ENCODE measurements at regions not wholly inside any gene's neighbourhood (a gene's known extent, or its start where the extent isn't known, plus 50 kb on each side); places are given as distances from the start of the nearest gene placed in this dataset.
A peak's percentile ranks its signal among the peaks of the same experiment; 100 is the strongest.
"Not testable (repeated sequence)": the region's sequence is repeated elsewhere in the genome, so short reads cannot be mapped to it uniquely, and the experiment has no call there.

DNA sequence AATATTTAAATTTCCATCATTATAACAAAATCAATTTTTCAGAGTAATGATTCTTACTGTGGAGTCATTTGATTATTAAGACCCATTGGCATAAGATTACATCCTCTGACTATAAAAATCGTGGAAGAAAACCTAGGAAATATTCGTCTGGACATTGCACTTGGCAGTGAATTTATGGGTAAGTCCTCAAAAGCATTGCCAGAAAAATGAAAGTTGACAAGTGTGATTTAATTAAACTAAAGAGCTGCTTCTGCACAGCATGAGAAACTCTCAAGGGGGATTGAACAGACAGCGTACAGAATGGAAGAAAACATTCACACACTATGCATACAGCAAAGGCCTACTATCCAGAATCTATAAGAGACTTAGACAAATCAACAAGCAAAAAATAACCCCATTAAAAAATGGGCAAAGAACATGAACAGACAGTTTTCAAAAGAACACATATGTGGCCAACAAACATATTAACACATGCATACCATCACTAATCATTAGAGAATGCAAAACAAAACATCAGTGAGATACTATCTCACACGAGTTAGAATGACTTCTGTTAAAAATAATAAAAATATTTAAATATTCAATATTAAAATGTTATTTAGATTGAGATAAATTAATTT lies 111.4 kb downstream of the CCDC74A start:
- not testable (repeated sequence) for DNase-seq (ENCODE audit: low spot score)

- DNase-seq (ENCODE audit: low spot score), result peak; percentile 23
Measured at GRCh38 chr2:131641414-131642206, 113.9 kb downstream of the CCDC74A start.

- not testable (repeated sequence) for DNase-seq (ENCODE audit: low spot score)
Measured at GRCh38 chr2:131643180-131643579, 115.5 kb downstream of the CCDC74A start.

- DNase-seq (ENCODE audit: low spot score), result no peak
Measured at GRCh38 chr2:131645177-131645765, 117.6 kb downstream of the CCDC74A start.

GRCh38 chr2:131646220-131646619 lies 118.5 kb downstream of the CCDC74A start:
- DNase-seq (ENCODE audit: low spot score), result not testable (repeated sequence)

DNA sequence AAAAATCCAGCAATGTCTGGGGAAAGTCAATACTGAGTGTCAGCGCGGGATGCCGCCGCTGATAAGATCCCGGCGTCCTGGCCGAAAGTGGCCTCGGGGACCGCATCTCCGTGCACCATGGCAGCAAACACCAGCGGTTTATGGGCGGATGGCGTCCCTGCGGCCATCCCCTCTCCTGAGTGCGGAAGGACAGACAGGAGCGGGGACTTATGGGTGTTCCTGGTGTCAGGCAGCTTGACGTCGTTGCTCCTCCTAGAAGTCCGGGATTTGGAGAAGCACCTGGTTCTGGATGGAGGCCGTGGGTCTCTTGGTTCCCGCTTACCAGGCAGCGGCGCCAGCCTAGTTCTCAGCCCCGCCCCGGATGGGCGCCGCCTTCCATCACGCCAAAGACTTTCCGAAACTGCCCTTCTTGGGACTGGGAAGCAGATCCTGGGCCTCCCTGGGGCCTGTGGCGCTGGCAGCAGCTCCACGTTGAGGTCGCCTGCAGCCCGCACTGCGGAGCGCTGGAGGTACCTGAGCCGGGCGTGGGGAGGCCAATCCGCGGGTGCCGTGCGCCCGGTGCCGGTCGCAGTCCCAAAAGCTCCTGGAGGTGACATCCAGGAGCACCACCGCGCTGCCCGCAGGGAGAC lies 119.1 kb downstream of the CCDC74A start:
- DNase-seq (ENCODE audit: low spot score), result no peak

DNA sequence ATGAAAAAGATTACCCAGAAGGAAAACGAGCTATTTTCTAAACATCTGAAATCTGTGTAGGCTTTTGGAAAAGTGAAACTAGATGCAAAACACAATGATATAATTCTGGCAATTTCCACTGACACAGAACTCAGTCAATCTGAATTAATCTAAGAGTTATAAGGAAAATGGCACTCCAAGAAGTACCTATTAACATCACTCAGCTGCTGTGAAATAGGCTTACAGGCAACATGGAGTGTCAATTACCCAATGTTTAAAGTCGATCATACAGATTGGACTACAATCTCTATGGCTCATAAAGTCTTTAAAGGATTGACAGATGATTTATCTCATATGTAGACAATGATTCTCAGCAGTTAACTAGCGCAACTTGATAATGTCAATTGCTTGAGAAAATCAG lies 120.9 kb downstream of the CCDC74A start:
- not testable (repeated sequence) for DNase-seq (ENCODE audit: low spot score)

GRCh38 chr2:131652246-131652645 lies 124.6 kb downstream of the CCDC74A start:
- not testable (repeated sequence) for DNase-seq (ENCODE audit: low spot score)

DNA sequence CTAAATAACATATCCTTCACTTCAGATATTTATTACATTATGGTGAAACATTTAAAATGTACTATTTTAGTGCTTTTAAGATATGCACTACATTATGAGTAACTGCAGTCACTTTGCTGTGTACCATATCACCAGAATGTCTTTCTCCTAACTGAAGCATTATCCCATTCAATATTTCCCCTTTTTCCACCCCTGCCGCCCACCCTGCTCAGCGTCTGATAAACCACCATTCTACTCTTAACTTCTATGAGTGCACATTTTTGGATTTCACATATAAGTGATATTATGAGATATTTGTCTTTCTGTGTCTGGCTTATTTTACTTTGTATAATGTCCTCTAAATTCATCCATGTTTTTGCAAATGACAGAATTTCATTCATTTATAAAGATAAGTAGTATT lies 126.4 kb downstream of the CCDC74A start:
- not testable (repeated sequence) for DNase-seq (ENCODE audit: low spot score)

GRCh38 chr2:131656816-131657633 lies 129.3 kb downstream of the CCDC74A start:
- no peak for DNase-seq (ENCODE audit: low spot score)

GRCh38 chr2:131657895-131658768 lies 130.4 kb downstream of the CCDC74A start:
- DNase-seq (ENCODE audit: low spot score), result no peak

DNA sequence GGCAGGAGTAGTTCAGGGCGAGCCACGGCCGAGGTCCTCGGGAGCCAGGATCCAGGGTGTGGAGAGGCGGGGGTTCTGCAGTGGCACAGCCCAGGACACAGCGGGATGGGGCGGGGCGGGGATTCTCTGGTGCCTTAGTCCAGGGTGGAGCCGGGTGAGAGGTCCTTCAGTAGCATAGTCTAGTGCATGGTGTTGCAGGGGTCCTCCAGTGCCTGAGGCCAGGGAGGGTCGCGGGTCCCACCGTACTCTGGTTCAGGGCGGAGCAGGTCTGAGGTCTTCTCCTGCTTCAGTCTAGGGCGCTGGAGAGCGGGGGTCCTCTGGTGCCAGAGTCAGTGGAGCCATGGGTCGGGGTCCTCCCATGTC lies 131.1 kb downstream of the CCDC74A start:
- no peak for DNase-seq (ENCODE audit: low spot score)

GRCh38 chr2:131659168-131659572 lies 131.5 kb downstream of the CCDC74A start:
- DNase-seq (ENCODE audit: low spot score), result no peak

DNA sequence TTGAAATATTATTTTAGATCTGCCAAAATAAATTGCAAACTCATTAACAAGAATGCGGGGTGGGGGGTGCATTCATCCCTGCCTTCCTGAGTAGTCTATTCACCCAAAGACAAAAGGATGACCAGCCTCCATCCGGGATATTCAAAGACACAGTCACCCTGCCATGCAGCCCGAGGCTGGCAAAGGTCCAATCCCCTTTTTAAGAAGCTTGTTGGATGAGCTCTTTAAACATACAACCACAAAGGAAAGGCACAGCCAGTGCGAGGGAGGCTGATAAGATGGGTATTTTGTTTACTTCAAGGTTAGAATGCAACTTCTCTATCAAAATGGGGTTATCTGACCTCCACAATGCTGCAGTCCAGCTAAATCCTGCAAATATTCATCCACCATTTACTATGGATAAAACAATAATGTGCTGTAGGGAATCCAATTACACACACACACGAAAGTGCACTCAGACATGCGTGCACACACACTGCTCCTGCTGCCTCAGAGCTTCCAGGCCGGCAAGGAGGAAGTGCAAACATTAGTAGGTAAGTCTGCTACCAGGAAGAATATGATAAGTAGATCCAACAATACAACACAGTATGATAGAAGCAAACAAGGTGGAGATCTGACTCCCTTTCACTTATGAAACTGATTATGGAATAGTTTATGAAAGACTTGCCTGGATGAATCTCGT lies 133.6 kb downstream of the CCDC74A start:
- DNase-seq (ENCODE audit: low spot score), result not testable (repeated sequence)

GRCh38 chr2:131661884-131662535 lies 134.3 kb downstream of the CCDC74A start:
- not testable (repeated sequence) for DNase-seq (ENCODE audit: low spot score)

GRCh38 chr2:131663501-131663900 lies 135.8 kb downstream of the CCDC74A start:
- DNase-seq (ENCODE audit: low spot score), result not testable (repeated sequence)

- not testable (repeated sequence) for DNase-seq (ENCODE audit: low spot score)
Measured at GRCh38 chr2:131665716-131666115, 138.0 kb downstream of the CCDC74A start.

DNA sequence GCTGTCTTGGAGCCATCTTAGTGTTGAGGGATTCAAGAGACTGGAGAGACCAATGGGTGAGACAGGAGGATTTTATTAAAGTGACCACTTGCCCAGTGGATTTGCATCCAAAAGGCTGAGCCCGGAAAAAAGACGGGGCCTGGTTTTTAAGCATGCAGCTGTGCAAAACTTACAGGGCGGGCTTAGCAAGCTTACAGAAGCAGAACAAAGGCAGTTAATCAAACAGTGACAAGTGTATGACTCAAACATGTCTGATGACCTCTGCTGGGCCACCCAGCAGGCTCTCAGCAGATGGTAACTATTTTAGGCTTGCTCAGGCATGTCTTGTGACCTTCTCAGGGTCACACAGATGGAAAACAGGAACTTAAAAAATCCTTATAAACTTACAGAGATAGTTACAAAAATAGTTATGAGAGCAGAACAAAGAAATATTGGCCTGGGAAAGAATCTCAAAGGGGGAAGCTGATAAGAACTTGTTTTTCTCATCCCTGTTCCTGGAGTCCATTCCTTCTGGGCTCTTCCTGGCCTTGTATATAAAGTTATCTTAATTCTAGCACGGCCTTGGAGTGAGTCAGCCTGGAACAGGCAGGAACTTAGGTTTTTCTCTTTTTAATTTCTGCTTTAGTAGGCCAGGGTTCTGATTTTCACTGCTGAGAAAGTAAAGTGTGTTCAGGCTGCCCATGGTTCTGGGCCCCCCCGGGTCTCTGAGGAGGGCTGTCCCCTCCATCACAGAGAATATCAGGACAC lies 141.3 kb downstream of the CCDC74A start:
- DNase-seq (ENCODE audit: low spot score), result peak; percentile 45
